GM12865 (cell line): ENCODE measurements at regions not wholly inside any gene's neighbourhood (a gene's known extent, or its start where the extent isn't known, plus 50 kb on each side); places are given as distances from the start of the nearest gene placed in this dataset.

Experiments used
- DNase-seq: peaks from one replicate; pipeline ENCODE4 v3.0.0; 2010; ENCODE audit warnings: low read depth
- H3K4me3 ChIP-seq: 2 replicates; pipeline ENCODE4 v1.5.1; 2011; ENCODE audit warnings: mild to moderate bottlenecking, low read depth, low read length, control low read depth
- CTCF ChIP-seq: IDR thresholded peaks from 2 replicates; pipeline ENCODE4 v1.5.1; 2011; ENCODE audit warnings: low read length, control low read depth, low read depth, inconsistent platforms; ENCODE audit not compliant: insufficient read depth; ENCODE audit errors: missing control alignments

- no peak for TF ChIP-seq CTCF
- no peak for DNase-seq
- no peak overlapping the region for H3K4me3 ChIP-seq
These were observed 146.2 kb upstream of the ZKSCAN2 start for GRCh38 chr16:25403852-25404251.

GRCh38 chr16:25395528-25395927 lies 137.9 kb upstream of the ZKSCAN2 start:
- no peak for DNase-seq
- TF ChIP-seq CTCF, result no peak
- no peak overlapping the region for H3K4me3 ChIP-seq

GRCh38 chr16:25390761-25391160 lies 133.1 kb upstream of the ZKSCAN2 start:
- TF ChIP-seq CTCF, result no peak
- H3K4me3 ChIP-seq, result no peak overlapping the region

GRCh38 chr16:25374556-25374955 lies 116.9 kb upstream of the ZKSCAN2 start:
- no peak for DNase-seq
- H3K4me3 ChIP-seq, result no peak overlapping the region
- TF ChIP-seq CTCF, result no peak

More at GRCh38 chr16:25390761-25391160, 133.1 kb upstream of the ZKSCAN2 start:
- DNase-seq, result peak; percentile 38

GRCh38 chr16:25372716-25373115 lies 115.1 kb upstream of the ZKSCAN2 start:
- no peak for DNase-seq
- no peak overlapping the region for H3K4me3 ChIP-seq
- no peak for TF ChIP-seq CTCF

- no peak for TF ChIP-seq CTCF
- DNase-seq, result no peak
- H3K4me3 ChIP-seq, result no peak overlapping the region
These were observed 113.7 kb upstream of the ZKSCAN2 start for GRCh38 chr16:25371342-25371741.

- TF ChIP-seq CTCF, result no peak
- no peak for DNase-seq
- no peak overlapping the region for H3K4me3 ChIP-seq
These were observed 112.9 kb upstream of the ZKSCAN2 start for GRCh38 chr16:25370541-25370940.
